ENCODE measurements at regions not wholly inside any gene's neighbourhood (a gene's known extent, or its start where the extent isn't known, plus 50 kb on each side); places are given as distances from the start of the nearest gene placed in this dataset.

- TF ChIP-seq FOXA3 (CRISPR knock-in tag; conservative IDR thresholded peaks at IDR 0.05 in 1 of 2, IDR thresholded peaks at IDR 0.05 in 1 of 2) (peak in 1 of 2 experiments; percentile 95; a peak in 3 of 4 replicates), SOX6 (IDR thresholded peaks at IDR 0.05) (peak; percentile 91), KDM2B (CRISPR knock-in tag; IDR thresholded peaks at IDR 0.05) (no peak), ARID1B (IDR thresholded peaks at IDR 0.05) (peak; percentile 77), EP300 (IDR thresholded peaks at IDR 0.05; ENCODE audit: low read length) (0 out of 2 replicates have a peak, but pooled peaks have one; percentile 15), NCOA4 (IDR thresholded peaks at IDR 0.05; ENCODE audit: partially characterized antibody) (no peak), ZNF518B (CRISPR knock-in tag; IDR thresholded peaks at IDR 0.05) (no peak), PML (IDR thresholded peaks at IDR 0.05; ENCODE audit: low read length) (no peak), TBL1XR1 (IDR thresholded peaks at IDR 0.05; ENCODE audit: low read length in 2 of 2) (no peak), ILF3 (IDR thresholded peaks at IDR 0.05; ENCODE audit: borderline replicate concordance) (no peak), ZNF133 (CRISPR knock-in tag; IDR thresholded peaks at IDR 0.05) (no peak), TEAD1 (CRISPR knock-in tag; IDR thresholded peaks at IDR 0.05) (0 out of 4 replicates have a peak, but pooled peaks of 1 of the 2 experiments have one; percentile 39), DIDO1 (tag; IDR thresholded peaks at IDR 0.05; ENCODE audit: low read depth) (no peak), LEF1 (IDR thresholded peaks at IDR 0.05) (no peak), STAG1 (CRISPR knock-in tag; IDR thresholded peaks at IDR 0.05; ENCODE audit: borderline replicate concordance) (no peak), CREB3L1 (IDR thresholded peaks at IDR 0.05; ENCODE audit: borderline replicate concordance, low read depth) (no peak), CTBP1 (IDR thresholded peaks at IDR 0.05; ENCODE audit: borderline replicate concordance) (peak; percentile 54; the same call in 1 of the 2 replicates), HNRNPH1 (optimal IDR thresholded peaks at IDR 0.05; ENCODE audit: low read depth, low read length) (no peak), EHMT2 (IDR thresholded peaks at IDR 0.05) (no peak)
- TF ChIP-seq, protein P1, sequence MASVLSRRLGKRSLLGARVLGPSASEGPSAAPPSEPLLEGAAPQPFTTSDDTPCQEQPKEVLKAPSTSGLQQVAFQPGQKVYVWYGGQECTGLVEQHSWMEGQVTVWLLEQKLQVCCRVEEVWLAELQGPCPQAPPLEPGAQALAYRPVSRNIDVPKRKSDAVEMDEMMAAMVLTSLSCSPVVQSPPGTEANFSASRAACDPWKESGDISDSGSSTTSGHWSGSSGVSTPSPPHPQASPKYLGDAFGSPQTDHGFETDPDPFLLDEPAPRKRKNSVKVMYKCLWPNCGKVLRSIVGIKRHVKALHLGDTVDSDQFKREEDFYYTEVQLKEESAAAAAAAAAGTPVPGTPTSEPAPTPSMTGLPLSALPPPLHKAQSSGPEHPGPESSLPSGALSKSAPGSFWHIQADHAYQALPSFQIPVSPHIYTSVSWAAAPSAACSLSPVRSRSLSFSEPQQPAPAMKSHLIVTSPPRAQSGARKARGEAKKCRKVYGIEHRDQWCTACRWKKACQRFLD (CRISPR knock-in tag; IDR thresholded peaks at IDR 0.05): no peak
- TF ChIP-seq, protein P2, sequence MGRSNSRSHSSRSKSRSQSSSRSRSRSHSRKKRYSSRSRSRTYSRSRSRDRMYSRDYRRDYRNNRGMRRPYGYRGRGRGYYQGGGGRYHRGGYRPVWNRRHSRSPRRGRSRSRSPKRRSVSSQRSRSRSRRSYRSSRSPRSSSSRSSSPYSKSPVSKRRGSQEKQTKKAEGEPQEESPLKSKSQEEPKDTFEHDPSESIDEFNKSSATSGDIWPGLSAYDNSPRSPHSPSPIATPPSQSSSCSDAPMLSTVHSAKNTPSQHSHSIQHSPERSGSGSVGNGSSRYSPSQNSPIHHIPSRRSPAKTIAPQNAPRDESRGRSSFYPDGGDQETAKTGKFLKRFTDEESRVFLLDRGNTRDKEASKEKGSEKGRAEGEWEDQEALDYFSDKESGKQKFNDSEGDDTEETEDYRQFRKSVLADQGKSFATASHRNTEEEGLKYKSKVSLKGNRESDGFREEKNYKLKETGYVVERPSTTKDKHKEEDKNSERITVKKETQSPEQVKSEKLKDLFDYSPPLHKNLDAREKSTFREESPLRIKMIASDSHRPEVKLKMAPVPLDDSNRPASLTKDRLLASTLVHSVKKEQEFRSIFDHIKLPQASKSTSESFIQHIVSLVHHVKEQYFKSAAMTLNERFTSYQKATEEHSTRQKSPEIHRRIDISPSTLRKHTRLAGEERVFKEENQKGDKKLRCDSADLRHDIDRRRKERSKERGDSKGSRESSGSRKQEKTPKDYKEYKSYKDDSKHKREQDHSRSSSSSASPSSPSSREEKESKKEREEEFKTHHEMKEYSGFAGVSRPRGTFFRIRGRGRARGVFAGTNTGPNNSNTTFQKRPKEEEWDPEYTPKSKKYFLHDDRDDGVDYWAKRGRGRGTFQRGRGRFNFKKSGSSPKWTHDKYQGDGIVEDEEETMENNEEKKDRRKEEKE (IDR thresholded peaks at IDR 0.05; ENCODE audit: borderline replicate concordance in 1 of 2, control insufficient read depth in 1 of 2, low read depth in 2 of 2, low read length in 1 of 2): no peak
These were observed 211.8 kb upstream of the CITED2 start (continued) for GRCh38 chr6:139586273-139586672.

Measured in K562 (cell line).